Gastroesophageal sphincter (tissue), 3 donors: ENCODE measurements at regions not wholly inside any gene's neighbourhood (a gene's known extent, or its start where the extent isn't known, plus 50 kb on each side); places are given as distances from the start of the nearest gene placed in this dataset.

Experiments
- EP300 ChIP-seq: sonication (generic); formaldehyde crosslinking; IDR thresholded peaks from one replicate; pipeline ENCODE4 v1.6.1; 2017; ENCODE audit warnings: antibody characterized with exemption, mild to moderate bottlenecking
- POLR2A ChIP-seq, 2 donors: fragments of 450-650 bp; IDR thresholded peaks; one replicate each; pipeline ENCODE4 v1.6.1; 2017; ENCODE audit warnings: antibody characterized with exemption in 2 of 2, mild to moderate bottlenecking in 2 of 2, moderate library complexity in 1 of 2
- POLR2AphosphoS5 ChIP-seq: sonication (generic); formaldehyde crosslinking; IDR thresholded peaks from one replicate; pipeline ENCODE4 v1.6.1; 2017; ENCODE audit warnings: antibody characterized with exemption
- TF ChIP-seq, protein P1 (sequence below), 4 experiments: fragments of 200-600 bp in 2 of 4; fragments of 450-650 bp in 2 of 4; sonication (generic) in 1 of 4; IDR thresholded peaks; one replicate each; pipeline ENCODE4 v1.5.1; 2017 to 2019; ENCODE audit warnings: antibody characterized with exemption in 4 of 4, mild to moderate bottlenecking in 2 of 4, moderate library complexity in 2 of 4

DNA sequence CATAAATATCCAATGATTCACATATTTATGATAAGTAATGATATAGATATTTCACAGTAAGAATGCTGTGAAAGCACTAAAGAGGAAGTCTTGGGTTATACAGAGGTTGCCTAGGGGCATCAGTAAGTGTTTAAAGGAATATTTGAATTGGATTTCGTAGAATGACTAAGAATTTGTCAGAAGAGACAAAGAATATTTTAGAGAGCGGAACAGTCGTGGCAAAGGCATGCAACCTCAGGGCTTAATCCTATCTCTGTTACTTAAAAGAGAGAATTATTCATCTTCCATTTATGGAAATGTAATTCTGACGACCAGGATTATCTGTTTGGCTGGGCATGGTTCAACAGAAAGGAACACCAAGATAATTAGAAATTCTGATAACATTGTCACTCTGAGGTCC, 171.9 kb upstream of the NR5A2 start:
- TF ChIP-seq, protein P1, sequence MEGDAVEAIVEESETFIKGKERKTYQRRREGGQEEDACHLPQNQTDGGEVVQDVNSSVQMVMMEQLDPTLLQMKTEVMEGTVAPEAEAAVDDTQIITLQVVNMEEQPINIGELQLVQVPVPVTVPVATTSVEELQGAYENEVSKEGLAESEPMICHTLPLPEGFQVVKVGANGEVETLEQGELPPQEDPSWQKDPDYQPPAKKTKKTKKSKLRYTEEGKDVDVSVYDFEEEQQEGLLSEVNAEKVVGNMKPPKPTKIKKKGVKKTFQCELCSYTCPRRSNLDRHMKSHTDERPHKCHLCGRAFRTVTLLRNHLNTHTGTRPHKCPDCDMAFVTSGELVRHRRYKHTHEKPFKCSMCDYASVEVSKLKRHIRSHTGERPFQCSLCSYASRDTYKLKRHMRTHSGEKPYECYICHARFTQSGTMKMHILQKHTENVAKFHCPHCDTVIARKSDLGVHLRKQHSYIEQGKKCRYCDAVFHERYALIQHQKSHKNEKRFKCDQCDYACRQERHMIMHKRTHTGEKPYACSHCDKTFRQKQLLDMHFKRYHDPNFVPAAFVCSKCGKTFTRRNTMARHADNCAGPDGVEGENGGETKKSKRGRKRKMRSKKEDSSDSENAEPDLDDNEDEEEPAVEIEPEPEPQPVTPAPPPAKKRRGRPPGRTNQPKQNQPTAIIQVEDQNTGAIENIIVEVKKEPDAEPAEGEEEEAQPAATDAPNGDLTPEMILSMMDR (IDR thresholded peaks at IDR 0.05): no peak
- TF ChIP-seq POLR2A (IDR thresholded peaks at IDR 0.05): no peak
- TF ChIP-seq POLR2AphosphoS5: no peak
- TF ChIP-seq EP300: no peak
